ENCODE measurements at regions not wholly inside any gene's neighbourhood (a gene's known extent, or its start where the extent isn't known, plus 50 kb on each side); places are given as distances from the start of the nearest gene placed in this dataset.
"Not testable (repeated sequence)": the region's sequence is repeated elsewhere in the genome, so short reads cannot be mapped to it uniquely, and the experiment has no call there.

- not testable (repeated sequence) for TF ChIP-seq CTCF, POLR2A (IDR thresholded peaks at IDR 0.05)
These were observed 239.7 kb downstream of the SQOR start for GRCh38 chr15:45874566-45874965.

All from thyroid gland (tissue), 4 donors.